Neural progenitor cell (in vitro differentiated cells): ENCODE measurements at regions not wholly inside any gene's neighbourhood (a gene's known extent, or its start where the extent isn't known, plus 50 kb on each side); places are given as distances from the start of the nearest gene placed in this dataset.

ENCODE experiments used
- CTCF ChIP-seq: fragments of 200-600 bp; sonication (generic); IDR thresholded peaks from 2 replicates; pipeline ENCODE4 v1.5.1; 2017; ENCODE audit warnings: antibody characterized with exemption, mild to moderate bottlenecking
- EZH2 ChIP-seq: fragments of 200-600 bp; sonication (generic); IDR thresholded peaks from 2 replicates; pipeline ENCODE4 v1.6.1; 2017; ENCODE audit warnings: antibody characterized with exemption, mild to moderate bottlenecking, moderate library complexity

GRCh38 chr14:22158560-22158959 lies 430.5 kb downstream of the DAD1 start:
- TF ChIP-seq CTCF = no peak
- TF ChIP-seq EZH2 = no peak
